ENCODE measurements at regions not wholly inside any gene's neighbourhood (a gene's known extent, or its start where the extent isn't known, plus 50 kb on each side); places are given as distances from the start of the nearest gene placed in this dataset.

DNA sequence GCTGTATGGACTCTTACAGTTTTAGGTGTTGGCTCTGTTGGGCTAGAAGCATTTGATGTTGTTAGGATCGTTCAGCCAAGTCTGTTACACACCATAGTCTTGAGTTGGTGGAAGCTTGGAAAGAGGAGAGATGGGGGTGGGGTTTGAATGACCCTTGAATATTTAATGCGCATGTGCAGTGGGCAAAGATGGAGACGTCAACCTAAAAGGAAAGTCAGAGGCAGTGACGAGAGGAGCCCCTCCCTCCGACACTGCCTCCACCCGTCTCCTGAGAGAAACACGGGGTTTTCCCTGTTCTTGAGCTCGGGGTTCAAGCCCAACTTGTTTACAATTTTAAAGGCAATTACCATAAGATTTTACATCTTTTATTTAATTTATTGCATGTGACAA is 311.4 kb downstream of the SHQ1 start:
- Histone ChIP-seq H3K4me1 (ENCODE audit: low read length) (peaks cover 5% of the 10 kb centered on the region), H3K27ac (ENCODE audit: low read length) (no peak overlapping the region), H2AFZ (ENCODE audit: low read length) (no peak overlapping the region), H3K9me3 (ENCODE audit: low read length) (no peaks in the 10 kb centered on the region), H3K4me3 (ENCODE audit: low read length) (no peak overlapping the region), H4K20me1 (ENCODE audit: insufficient read depth, low read depth, low read length) (0 out of 2 replicates have a peak, but pooled peaks cover 3% of the 10 kb centered on the region), H3K79me2 (ENCODE audit: low read length) (no peaks in the 10 kb centered on the region), H3K27me3 (ENCODE audit: low read length) (no peaks in the 10 kb centered on the region), H3K4me2 (ENCODE audit: low read depth, low read length, poor library complexity, severe bottlenecking) (no peak overlapping the region), H3K9ac (ENCODE audit: low read length) (no peak overlapping the region), H3K9me2 (replicated peaks; ENCODE audit: insufficient read depth, low read length) (no peaks in the 10 kb centered on the region), H3K36me3 (ENCODE audit: insufficient read depth, low read length) (no peaks in the 10 kb centered on the region)
- DNase-seq, result no peak

DNA sequence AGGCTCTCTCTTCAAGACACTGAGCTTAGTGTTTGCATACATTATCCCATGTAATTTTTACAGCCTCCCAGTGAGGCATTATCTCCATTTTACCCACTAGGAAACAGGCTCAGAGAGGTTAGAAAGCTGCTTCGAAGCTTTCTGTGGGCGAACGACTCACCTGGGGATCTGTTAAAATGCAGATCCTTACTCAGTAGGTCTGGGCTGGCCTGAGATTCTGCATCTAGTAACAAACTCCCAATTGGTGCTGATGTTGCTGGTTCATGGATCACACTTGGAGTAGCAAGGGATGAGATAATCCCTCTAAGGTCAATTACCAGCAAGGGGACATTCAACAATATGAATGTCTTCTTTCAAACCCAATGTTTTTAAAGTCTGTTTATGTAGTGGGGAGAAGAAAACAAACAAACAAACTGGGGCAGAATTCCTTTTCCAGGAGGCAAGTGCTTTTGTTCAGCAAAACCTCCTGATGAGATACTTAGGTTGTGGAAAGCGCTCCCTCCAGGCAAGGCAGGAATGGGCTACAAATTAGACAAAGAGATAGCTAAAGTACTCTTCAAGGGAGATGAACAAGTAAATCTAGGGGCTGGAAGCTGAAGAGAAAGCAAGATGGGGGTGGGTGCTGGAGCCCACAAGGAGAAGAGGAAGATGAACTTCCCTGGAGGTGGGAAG is 311.9 kb downstream of the SHQ1 start:
- Histone ChIP-seq H3K9ac (ENCODE audit: low read length) (no peak overlapping the region), H3K27me3 (ENCODE audit: low read length) (no peaks in the 10 kb centered on the region), H3K36me3 (ENCODE audit: insufficient read depth, low read length) (no peaks in the 10 kb centered on the region), H3K27ac (ENCODE audit: low read length) (no peak overlapping the region), H3K4me3 (ENCODE audit: low read length) (no peak overlapping the region), H2AFZ (ENCODE audit: low read length) (no peak overlapping the region), H3K9me3 (ENCODE audit: low read length) (no peaks in the 10 kb centered on the region), H4K20me1 (ENCODE audit: insufficient read depth, low read depth, low read length) (0 out of 2 replicates have a peak, but pooled peaks cover 3% of the 10 kb centered on the region), H3K9me2 (replicated peaks; ENCODE audit: insufficient read depth, low read length) (no peaks in the 10 kb centered on the region), H3K4me1 (ENCODE audit: low read length) (peaks cover 5% of the 10 kb centered on the region), H3K4me2 (ENCODE audit: low read depth, low read length, poor library complexity, severe bottlenecking) (no peak overlapping the region), H3K79me2 (ENCODE audit: low read length) (no peaks in the 10 kb centered on the region)
- no peak for DNase-seq

DNA sequence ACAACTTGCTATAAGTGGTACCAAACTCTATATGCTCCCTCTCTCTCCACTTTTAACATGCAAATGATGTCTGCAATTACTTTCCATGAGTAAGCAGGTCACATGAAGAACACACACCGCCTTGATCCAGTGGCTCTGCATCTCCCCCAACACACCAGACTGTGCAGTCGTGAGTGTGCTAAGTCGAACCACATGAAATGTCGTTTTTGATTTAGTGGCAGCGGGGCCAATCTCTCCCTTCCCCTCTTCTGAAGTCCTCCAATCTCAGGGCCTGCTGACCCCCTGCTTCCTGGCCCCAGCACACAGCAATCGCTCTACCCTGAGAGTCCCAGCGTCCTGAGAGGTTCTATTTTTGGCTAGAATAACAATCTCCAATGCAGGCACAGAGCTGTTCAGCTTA is 312.5 kb downstream of the SHQ1 start:
- Histone ChIP-seq H3K79me2 (ENCODE audit: low read length) (no peaks in the 10 kb centered on the region), H3K27me3 (ENCODE audit: low read length) (no peaks in the 10 kb centered on the region), H3K9me3 (ENCODE audit: low read length) (no peaks in the 10 kb centered on the region), H3K4me3 (ENCODE audit: low read length) (no peak overlapping the region), H2AFZ (ENCODE audit: low read length) (no peak overlapping the region), H3K4me2 (ENCODE audit: low read depth, low read length, poor library complexity, severe bottlenecking) (no peak overlapping the region), H3K36me3 (ENCODE audit: insufficient read depth, low read length) (no peaks in the 10 kb centered on the region), H3K9me2 (replicated peaks; ENCODE audit: insufficient read depth, low read length) (no peaks in the 10 kb centered on the region), H4K20me1 (ENCODE audit: insufficient read depth, low read depth, low read length) (0 out of 2 replicates have a peak, but pooled peaks cover 3% of the 10 kb centered on the region), H3K4me1 (ENCODE audit: low read length) (peaks cover 5% of the 10 kb centered on the region), H3K27ac (ENCODE audit: low read length) (no peak overlapping the region), H3K9ac (ENCODE audit: low read length) (no peak overlapping the region)
- no peak for DNase-seq

DNA sequence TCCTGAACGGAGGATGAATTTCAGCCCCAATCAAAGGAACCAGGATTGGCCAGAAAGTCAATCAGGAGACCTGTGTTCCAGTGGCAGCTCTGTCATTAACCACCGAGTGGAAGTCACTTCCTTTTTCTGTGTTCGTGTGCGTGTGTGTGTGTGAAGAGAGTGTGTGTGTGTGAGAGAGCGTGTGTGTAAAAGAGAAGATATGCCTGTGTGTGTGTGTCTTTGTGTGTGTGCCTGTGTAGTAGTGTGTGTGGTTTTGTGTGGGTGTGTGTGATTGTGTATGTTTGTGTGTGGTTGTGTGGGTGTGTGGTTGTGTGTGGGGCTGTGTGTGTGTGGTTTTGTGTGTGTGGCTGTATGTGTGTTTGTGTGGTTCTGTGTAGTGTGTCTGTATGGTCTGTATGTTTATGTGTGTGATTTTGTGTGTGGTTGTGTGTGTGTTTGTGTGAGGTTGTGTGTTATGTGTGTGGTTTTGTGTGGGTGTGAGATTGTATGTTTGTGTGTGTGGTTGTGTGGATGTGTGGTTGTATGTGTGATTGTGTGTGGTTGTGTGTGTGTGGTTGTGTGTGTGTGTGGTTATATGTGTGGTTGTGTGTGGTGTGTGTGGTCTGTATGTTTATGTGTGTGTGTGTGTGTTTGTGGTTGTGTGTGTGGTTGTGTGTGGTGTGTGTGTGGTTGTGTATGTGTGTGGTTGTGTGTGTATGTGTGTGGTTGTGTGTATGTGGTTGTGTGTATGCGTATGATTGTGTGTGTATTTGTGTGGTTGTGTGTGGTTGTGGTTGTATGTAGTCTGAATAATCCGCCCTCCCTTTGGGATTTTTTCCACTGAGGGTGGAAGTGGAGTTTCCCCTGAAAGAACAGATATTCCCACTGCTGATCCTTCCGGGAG is 314.4 kb downstream of the SHQ1 start:
- peaks cover 5% of the 10 kb centered on the region for H3K4me1 ChIP-seq (ENCODE audit: low read length)

DNA sequence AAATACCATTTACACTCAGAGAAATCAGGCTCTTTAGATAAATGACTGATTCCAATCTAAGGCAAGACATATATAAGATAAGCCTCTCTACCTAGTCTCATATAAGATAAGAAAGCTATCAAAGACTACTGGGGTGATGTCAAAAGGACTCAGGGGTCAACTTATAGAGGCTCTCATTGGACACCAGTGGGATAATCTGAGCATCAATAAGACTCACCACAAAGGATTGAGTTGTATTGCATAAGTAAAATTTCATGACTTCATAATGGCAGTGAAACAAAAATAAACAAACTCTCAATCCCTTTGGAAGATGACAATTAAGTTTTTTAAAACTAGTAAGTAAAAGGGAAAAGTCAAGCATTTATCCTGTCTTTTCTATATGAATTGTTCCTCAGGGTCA is 317.8 kb downstream of the SHQ1 start:
- no peaks in the 10 kb centered on the region for H3K4me1 ChIP-seq (ENCODE audit: low read length)

More for the DNA sequence above, 314.4 kb downstream of the SHQ1 start:
- Histone ChIP-seq H3K27me3 (ENCODE audit: low read length) (no peaks in the 10 kb centered on the region), H3K9ac (ENCODE audit: low read length) (no peak overlapping the region), H3K4me3 (ENCODE audit: low read length) (no peak overlapping the region), H3K9me3 (ENCODE audit: low read length) (no peaks in the 10 kb centered on the region), H2AFZ (ENCODE audit: low read length) (no peak overlapping the region), H4K20me1 (ENCODE audit: insufficient read depth, low read depth, low read length) (0 out of 2 replicates have a peak, but pooled peaks cover 3% of the 10 kb centered on the region), H3K79me2 (ENCODE audit: low read length) (no peaks in the 10 kb centered on the region), H3K4me2 (ENCODE audit: low read depth, low read length, poor library complexity, severe bottlenecking) (no peak overlapping the region), H3K36me3 (ENCODE audit: insufficient read depth, low read length) (no peaks in the 10 kb centered on the region), H3K9me2 (replicated peaks; ENCODE audit: insufficient read depth, low read length) (no peaks in the 10 kb centered on the region), H3K27ac (ENCODE audit: low read length) (no peak overlapping the region)
- no peak for DNase-seq

DNA sequence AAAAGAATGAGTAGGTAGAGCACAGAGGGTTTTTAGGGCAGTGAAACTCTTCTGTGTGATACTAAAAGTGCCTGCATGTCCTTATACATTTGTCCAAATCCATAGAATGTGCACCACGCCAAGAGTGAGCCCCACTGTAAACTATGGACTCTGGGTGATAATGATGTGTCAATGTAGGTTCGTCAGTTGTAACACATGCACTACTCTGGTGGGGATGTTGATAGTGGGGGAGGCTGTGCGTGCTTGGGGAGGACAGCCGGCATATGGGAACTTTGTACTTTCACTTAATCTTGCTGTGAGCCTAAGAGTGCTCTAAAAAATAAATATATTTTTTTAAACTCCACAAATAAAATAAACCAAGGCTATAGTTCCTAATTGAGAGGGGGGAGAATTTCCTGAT is 319.2 kb downstream of the SHQ1 start:
- H3K4me3 ChIP-seq (ENCODE audit: low read length), result no peak overlapping the region
- H3K9me3 ChIP-seq (ENCODE audit: low read length), result no peaks in the 10 kb centered on the region
- no peak overlapping the region for H2AFZ ChIP-seq (ENCODE audit: low read length)
- no peak overlapping the region for H3K9ac ChIP-seq (ENCODE audit: low read length)
- H4K20me1 ChIP-seq (ENCODE audit: insufficient read depth, low read depth, low read length), result no peaks in the 10 kb centered on the region
- H3K79me2 ChIP-seq (ENCODE audit: low read length), result no peaks in the 10 kb centered on the region
- no peak for DNase-seq
- H3K27me3 ChIP-seq (ENCODE audit: low read length), result no peaks in the 10 kb centered on the region
- H3K4me1 ChIP-seq (ENCODE audit: low read length), result no peaks in the 10 kb centered on the region
- H3K9me2 ChIP-seq (replicated peaks; ENCODE audit: insufficient read depth, low read length), result no peaks in the 10 kb centered on the region
- H3K4me2 ChIP-seq (ENCODE audit: low read depth, low read length, poor library complexity, severe bottlenecking), result no peak overlapping the region
- no peak overlapping the region for H3K27ac ChIP-seq (ENCODE audit: low read length)
- no peaks in the 10 kb centered on the region for H3K36me3 ChIP-seq (ENCODE audit: insufficient read depth, low read length)

More for the DNA sequence above, 317.8 kb downstream of the SHQ1 start:
- H4K20me1 ChIP-seq (ENCODE audit: insufficient read depth, low read depth, low read length), result no peaks in the 10 kb centered on the region
- no peak overlapping the region for H3K4me3 ChIP-seq (ENCODE audit: low read length)
- H3K27me3 ChIP-seq (ENCODE audit: low read length), result no peaks in the 10 kb centered on the region
- no peaks in the 10 kb centered on the region for H3K79me2 ChIP-seq (ENCODE audit: low read length)
- H3K9me3 ChIP-seq (ENCODE audit: low read length), result no peaks in the 10 kb centered on the region
- no peak overlapping the region for H3K9ac ChIP-seq (ENCODE audit: low read length)
- no peak for DNase-seq
- H3K9me2 ChIP-seq (replicated peaks; ENCODE audit: insufficient read depth, low read length), result no peaks in the 10 kb centered on the region
- no peak overlapping the region for H2AFZ ChIP-seq (ENCODE audit: low read length)
- no peak overlapping the region for H3K4me2 ChIP-seq (ENCODE audit: low read depth, low read length, poor library complexity, severe bottlenecking)
- no peaks in the 10 kb centered on the region for H3K36me3 ChIP-seq (ENCODE audit: insufficient read depth, low read length)
- no peak overlapping the region for H3K27ac ChIP-seq (ENCODE audit: low read length)

DNA sequence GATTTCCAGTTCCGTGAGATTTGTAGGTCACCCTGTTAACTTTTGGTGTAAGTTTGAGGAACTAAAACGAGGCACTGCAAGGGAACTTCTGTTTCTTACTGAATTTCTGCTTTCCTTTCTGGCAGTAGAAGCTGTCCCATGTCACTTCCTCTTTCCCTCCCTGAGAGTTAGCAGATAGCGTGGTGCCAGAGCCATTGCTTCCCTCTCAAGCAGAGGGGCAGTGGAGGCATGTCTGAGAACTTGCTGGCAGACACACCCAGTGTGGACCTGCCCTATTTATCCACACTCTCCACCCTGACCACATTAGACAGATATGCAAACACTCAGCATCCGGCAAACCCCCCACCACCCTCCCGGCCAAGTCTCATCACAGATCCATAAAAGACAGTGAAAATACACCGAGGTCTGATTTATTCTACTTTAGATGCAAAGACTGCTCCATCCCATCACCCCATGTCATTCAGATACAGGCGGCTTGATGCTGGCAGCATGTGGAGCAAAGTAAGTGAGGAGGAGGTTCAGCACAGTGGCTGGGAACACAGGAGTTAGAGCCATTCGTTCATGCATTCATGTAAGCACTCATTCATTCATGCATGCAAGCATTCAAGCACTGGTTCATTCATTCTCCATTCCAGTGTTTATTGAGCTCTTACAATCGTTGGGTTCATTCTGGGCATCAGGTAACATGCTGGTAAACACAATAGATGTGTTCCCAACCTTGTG is 324.7 kb downstream of the SHQ1 start:
- Histone ChIP-seq H4K20me1 (ENCODE audit: insufficient read depth, low read depth, low read length) (no peaks in the 10 kb centered on the region), H3K27me3 (ENCODE audit: low read length) (no peaks in the 10 kb centered on the region), H3K79me2 (ENCODE audit: low read length) (no peaks in the 10 kb centered on the region), H3K9me2 (replicated peaks; ENCODE audit: insufficient read depth, low read length) (no peaks in the 10 kb centered on the region), H3K9ac (ENCODE audit: low read length) (peak overlapping the region; percentile 26; the same call in 1 of the 2 replicates), H3K27ac (ENCODE audit: low read length) (no peak overlapping the region), H3K36me3 (ENCODE audit: insufficient read depth, low read length) (no peaks in the 10 kb centered on the region), H3K9me3 (ENCODE audit: low read length) (no peaks in the 10 kb centered on the region), H3K4me2 (ENCODE audit: low read depth, low read length, poor library complexity, severe bottlenecking) (peak overlapping the region; percentile 68), H3K4me1 (ENCODE audit: low read length) (peaks cover 14% of the 10 kb centered on the region), H3K4me3 (ENCODE audit: low read length) (peak overlapping the region; percentile 28; the same call in 1 of the 2 replicates), H2AFZ (ENCODE audit: low read length) (peak overlapping the region; percentile 77)
- DNase-seq, result peak; percentile 86
